Kidney epithelial cell (primary cell): ENCODE measurements at regions not wholly inside any gene's neighbourhood (a gene's known extent, or its start where the extent isn't known, plus 50 kb on each side); places are given as distances from the start of the nearest gene placed in this dataset.
"Not testable (repeated sequence)": the region's sequence is repeated elsewhere in the genome, so short reads cannot be mapped to it uniquely, and the experiment has no call there.

Experiments used
- DNase-seq: peaks from one replicate; pipeline ENCODE4 v3.0.0-alpha.2; 2010; ENCODE audit warnings: low read depth
- H3K27me3 ChIP-seq: 2 replicates; pipeline ENCODE4 v1.6.0; 2011; ENCODE audit warnings: low read length; ENCODE audit not compliant: control insufficient read depth, insufficient read depth
- H3K36me3 ChIP-seq: 2 replicates; pipeline ENCODE4 v1.5.1; 2011; ENCODE audit warnings: low read length; ENCODE audit not compliant: control insufficient read depth, insufficient read depth
- H3K4me3 ChIP-seq: 2 replicates; pipeline ENCODE4 v1.5.1; 2011; ENCODE audit warnings: low read depth, mild to moderate bottlenecking, control low read depth, low read length
- CTCF ChIP-seq: IDR thresholded peaks from 2 replicates; pipeline ENCODE4 v1.5.1; 2011; ENCODE audit warnings: mild to moderate bottlenecking, moderate library complexity, low read length, control low read depth, inconsistent platforms; ENCODE audit not compliant: insufficient read depth, poor library complexity, severe bottlenecking

DNA sequence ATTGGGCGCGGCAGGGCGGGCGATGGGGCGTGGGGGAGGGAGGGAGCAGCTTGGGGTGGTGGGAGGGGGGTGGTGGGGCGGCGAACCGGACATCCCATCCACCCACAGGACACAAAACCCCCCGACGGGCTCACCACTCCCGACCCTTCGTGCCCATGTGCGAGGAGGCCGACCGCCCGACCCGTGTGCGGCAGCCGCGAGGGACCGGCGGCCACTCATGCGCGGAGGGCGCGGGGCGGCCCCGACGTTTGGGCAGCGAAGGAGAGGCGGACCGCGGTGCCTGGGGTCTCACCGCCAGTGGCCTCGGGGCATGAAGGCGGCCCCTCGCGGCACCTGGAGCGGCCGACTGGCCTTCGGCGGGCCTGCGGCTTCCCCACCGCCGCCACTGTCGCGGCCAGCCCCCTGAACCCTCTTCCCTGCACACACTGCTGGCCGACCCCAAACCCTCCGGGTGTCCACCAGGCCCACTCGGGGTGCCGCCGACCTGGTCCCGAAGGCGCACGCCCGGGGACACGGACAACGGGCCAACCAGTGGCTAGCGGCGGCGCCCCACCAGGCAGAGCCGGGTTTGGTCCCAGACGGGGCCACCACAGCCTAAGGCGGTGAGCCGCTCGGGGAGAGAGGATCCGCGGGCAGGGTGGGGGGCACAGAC lies 94.6 kb upstream of the ANKRD30BL start:
- Histone ChIP-seq H3K27me3 (peaks cover 21% of the 10 kb centered on the region), H3K36me3 (no peaks in the 10 kb centered on the region), H3K4me3 (no peak overlapping the region)
- DNase-seq: no peak
- TF ChIP-seq CTCF: no peak

DNA sequence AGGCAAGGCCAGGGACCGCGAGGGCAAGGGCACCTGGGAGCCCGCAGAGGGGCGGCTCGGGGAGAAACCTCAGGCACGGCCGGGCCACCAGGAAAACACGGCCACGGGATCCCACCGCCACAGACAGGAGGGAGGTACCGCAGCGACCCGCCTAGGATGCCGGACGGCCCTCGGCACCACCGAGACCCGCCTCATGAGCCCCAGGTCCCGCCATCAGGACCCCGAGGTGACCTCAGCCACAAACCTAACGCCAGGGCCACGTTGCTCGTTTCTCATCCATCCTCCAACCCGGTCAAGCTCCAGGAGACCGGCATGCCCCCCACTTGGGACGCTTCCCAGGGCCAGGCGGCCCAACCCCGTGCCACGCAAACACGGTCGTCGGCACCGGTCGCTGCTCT lies 95.2 kb upstream of the ANKRD30BL start:
- DNase-seq, H3K36me3 ChIP-seq: not testable (repeated sequence)
- peaks cover 21% of the 10 kb centered on the region for H3K27me3 ChIP-seq
- H3K4me3 ChIP-seq: peak overlapping the region; percentile 36

DNA sequence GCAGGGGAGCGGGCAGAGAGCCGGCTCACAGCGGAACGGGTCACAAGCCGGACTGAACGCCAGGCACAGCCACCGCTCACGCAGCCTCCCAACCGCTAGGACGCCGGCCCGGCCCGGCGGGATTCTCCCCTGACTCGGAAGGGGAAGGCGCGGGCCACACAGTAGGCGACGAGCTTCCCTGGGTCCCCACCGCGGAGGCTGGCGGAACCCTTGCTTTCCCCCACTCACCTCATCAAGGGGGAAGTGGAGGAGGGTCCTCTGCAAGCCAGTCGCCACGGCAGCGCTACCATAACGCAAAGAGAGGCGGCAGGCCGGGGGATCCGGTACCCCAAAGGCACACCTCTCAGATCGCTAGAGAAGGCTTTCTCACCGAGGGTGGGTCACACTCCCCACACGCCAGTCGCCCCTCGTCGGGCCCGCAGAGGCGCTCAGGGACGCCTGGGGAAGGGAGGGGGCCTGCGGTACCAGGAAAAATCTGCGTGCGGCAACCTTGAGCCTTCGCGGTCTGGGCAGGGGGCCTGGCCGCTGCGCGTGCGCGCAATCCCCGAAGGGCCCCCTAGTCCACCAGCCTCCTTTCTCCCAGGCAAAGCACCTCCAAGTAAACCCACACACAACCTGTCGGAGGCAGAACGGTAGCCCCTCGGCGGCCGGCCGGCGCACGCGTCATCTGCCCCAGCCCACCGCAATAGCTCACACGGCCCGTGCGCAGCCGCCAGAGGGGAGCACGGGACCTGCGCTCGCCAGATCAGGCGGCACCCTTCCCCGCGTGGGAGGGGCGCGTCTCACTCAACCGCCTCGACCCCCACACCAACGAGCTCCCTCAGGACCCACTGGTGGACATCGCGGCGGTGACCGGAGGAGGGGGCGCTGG lies 95.8 kb upstream of the ANKRD30BL start:
- DNase-seq, H3K36me3 ChIP-seq: not testable (repeated sequence)
- H3K27me3 ChIP-seq: peaks cover 21% of the 10 kb centered on the region
- peak overlapping the region; percentile 36 for H3K4me3 ChIP-seq

GRCh38 chr2:132259276-132259675 lies 97.5 kb upstream of the ANKRD30BL start:
- not testable (repeated sequence) for H3K4me3 ChIP-seq, H3K36me3 ChIP-seq, DNase-seq
- H3K27me3 ChIP-seq: peaks cover 21% of the 10 kb centered on the region

- not testable (repeated sequence) for H3K4me3 ChIP-seq, H3K27me3 ChIP-seq, DNase-seq, H3K36me3 ChIP-seq
These were observed 103.8 kb upstream of the ANKRD30BL start for GRCh38 chr2:132265595-132265994.

GRCh38 chr2:132267105-132267497 lies 105.3 kb upstream of the ANKRD30BL start:
- H3K36me3 ChIP-seq: no peaks in the 10 kb centered on the region
- no peak overlapping the region for H3K4me3 ChIP-seq
- no peaks in the 10 kb centered on the region for H3K27me3 ChIP-seq
- no peak for DNase-seq
- TF ChIP-seq CTCF: no peak

DNA sequence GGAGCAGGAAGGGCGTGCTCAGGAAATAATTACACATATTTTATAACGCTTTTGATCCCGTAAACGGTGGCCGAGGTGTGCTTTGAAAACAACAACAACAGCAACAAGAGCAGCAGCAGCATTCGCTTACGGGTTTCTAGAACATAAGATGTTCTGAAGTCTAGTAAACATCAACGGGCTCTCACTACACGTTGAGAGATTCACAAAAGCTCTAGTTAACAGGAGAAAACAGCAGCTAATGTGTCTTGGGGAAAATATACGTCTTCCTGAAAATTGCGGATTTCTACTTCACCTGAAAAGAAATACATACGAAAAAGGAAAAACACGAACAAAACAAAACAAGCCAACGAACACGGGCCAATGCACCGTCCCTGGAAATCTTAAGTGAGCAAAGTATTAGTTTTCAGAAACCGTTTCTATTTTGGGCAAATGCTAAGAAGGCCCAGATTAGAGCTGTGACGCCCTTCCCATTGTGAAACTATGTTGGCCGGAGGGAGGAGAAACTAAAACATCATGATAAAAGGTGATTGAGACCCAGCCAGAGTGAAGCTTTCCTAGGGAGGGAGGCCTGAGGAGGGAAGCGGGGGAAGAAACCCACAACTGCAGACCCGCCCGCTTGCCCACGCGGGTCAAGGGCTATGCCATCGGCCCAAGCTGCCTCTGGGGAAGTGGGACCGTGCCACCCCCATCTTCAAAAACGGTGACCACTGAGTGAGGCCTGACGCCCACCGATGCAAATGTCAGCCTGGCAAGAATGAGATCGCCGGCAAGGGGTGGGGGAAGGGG lies 105.9 kb upstream of the ANKRD30BL start:
- H3K4me3 ChIP-seq, H3K27me3 ChIP-seq, DNase-seq, H3K36me3 ChIP-seq: not testable (repeated sequence)

DNA sequence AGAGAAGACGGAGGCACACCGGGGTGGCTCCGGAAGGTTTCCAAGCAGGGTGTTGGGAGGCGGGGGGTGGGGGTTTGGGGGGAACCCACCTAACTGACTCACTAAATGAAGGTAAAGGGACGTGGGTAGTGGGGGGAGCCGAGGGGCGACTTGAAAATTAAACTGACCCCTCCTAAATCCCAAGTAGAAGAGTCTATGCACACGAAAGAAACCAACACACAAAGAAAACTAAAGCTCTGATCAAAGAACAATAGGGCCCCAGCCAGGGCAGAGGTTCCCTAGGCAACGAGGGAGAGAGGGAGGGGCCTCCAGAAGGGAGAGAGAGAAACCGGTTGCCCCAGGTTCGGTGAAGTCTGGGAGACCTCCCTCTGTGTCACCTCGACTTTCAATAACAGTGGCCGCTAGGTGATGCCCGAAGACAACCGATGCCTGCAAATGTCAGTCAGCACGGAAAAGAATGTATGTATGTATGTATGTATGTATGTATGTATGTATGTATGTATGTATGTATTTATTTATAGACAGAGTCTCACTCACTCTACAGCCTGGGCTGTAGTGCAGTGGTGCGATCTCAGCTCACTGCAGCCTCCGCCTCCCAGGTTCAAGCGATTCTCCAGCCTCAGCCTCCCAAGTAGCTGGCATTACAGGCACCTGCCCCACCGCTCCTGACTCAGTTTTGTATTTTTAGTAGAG lies 106.7 kb upstream of the ANKRD30BL start:
- DNase-seq: peak; percentile 26
- TF ChIP-seq CTCF: peak; percentile 53
- H3K36me3 ChIP-seq, H3K27me3 ChIP-seq: not testable (repeated sequence)
- H3K4me3 ChIP-seq: peak overlapping the region; percentile 12
